K562 (cell line): ENCODE measurements at regions not wholly inside any gene's neighbourhood (a gene's known extent, or its start where the extent isn't known, plus 50 kb on each side); places are given as distances from the start of the nearest gene placed in this dataset.

Experiments used
- ATAC-seq: fragments of 200-7000 bp; cut with Tn5 transposase; 3 replicates; pipeline ENCODE4 v1.9.1; 2020; ENCODE audit warnings: moderate library complexity
- BruUV-seq: library from RNA; stranded (reverse); fragments of 400-500 nt; replicated peaks from 2 replicates; lab custom pipeline; 2021; lab: Mats Ljungman, UMichigan
- CTCF ChIA-PET: fragments of 300-600 bp; formaldehyde crosslinking; extraction: SDS; loops from one replicate; lab custom pipeline; 2021; ENCODE audit warnings: low intra/inter-chr PET ratio; lab: Yijun Ruan, JAX
- POLR2A ChIA-PET: fragments of 300-600, 350-650 bp; sonication (Branson Sonifier 250); formaldehyde crosslinking; extraction: SDS; loops from one replicate; lab custom pipeline; 2021; ENCODE audit warnings: antibody characterized with exemption, inconsistent platforms; lab: Yijun Ruan, JAX
- DNase-seq, 4 experiments: peaks; one replicate each; pipeline versions ENCODE4 v3.0.0 to v3.0.0-alpha.2; 2011 to 2018; ENCODE audit warnings: low spot score in 3 of 4, mixed read lengths in 3 of 4; ENCODE audit errors: extremely low read depth in 1 of 4
- FAIRE-seq: peaks from 2 replicates; lab custom pipeline; 2011; peaks lifted over from hg19 to GRCh38; lab: Jason Lieb, UNC
- H2AFZ ChIP-seq: 2 replicates; pipeline ENCODE4 v1.6.0; 2011; ENCODE audit warnings: low read depth, low read length, control low read depth, inconsistent platforms
- H3K27ac ChIP-seq: fragments of 200-600 bp; 3 replicates; pipeline ENCODE4 v1.8.0; 2011; ENCODE audit warnings: low read depth, mild to moderate bottlenecking, control low read depth, inconsistent platforms, low read length, moderate library complexity, mixed read lengths; ENCODE audit errors: extremely low read depth
- H3K27me3 ChIP-seq, 2 experiments: fragments of 300-600 bp in 1 of 2; 2 replicates in 1 of 2; 3 replicates in 1 of 2; pipeline versions ENCODE4 v1.6.0 to v1.8.0; 2011; ENCODE audit warnings: inconsistent platforms in 2 of 2, low read length in 2 of 2, mild to moderate bottlenecking in 1 of 2, mixed read lengths in 1 of 2, moderate library complexity in 1 of 2; ENCODE audit not compliant: control insufficient read depth in 2 of 2, insufficient read depth in 2 of 2
- H3K36me3 ChIP-seq: fragments of 300-600 bp; 3 replicates; pipeline ENCODE4 v1.8.0; 2011; ENCODE audit warnings: mild to moderate bottlenecking, low read length, inconsistent platforms; ENCODE audit not compliant: control insufficient read depth, insufficient read depth
- H3K4me1 ChIP-seq, 2 experiments: fragments of 200-600 bp in 1 of 2; replicated peaks in 1 of 2; 2 replicates in 1 of 2; 3 replicates in 1 of 2; pipeline versions ENCODE4 v1.5.1 to v1.8.0; 2011; ENCODE audit warnings: inconsistent platforms in 2 of 2, low read length in 2 of 2, mild to moderate bottlenecking in 1 of 2, mixed read lengths in 1 of 2, moderate library complexity in 1 of 2; ENCODE audit not compliant: control insufficient read depth in 2 of 2, insufficient read depth in 2 of 2
- H3K4me2 ChIP-seq: 2 replicates; pipeline ENCODE4 v1.6.1; 2011; ENCODE audit warnings: low read length, control low read depth, inconsistent platforms, mixed read lengths; ENCODE audit not compliant: insufficient read depth
- H3K4me3 ChIP-seq: fragments of 200-600 bp; sonication (generic), shearing (Covaris generic); 2 replicates; pipeline ENCODE4 v1.5.1; 2016; ENCODE audit warnings: control low read depth, inconsistent platforms
- H3K79me2 ChIP-seq: fragments of 200-600 bp; 3 replicates; pipeline ENCODE4 v1.8.0; 2011; ENCODE audit warnings: low read length, inconsistent platforms; ENCODE audit not compliant: control insufficient read depth, insufficient read depth
- H3K9ac ChIP-seq, 2 experiments: 2 replicates each; pipeline versions ENCODE4 v1.6.0 to v1.6.1; 2011; ENCODE audit warnings: low read depth in 2 of 2, low read length in 2 of 2, control low read depth in 1 of 2, inconsistent platforms in 1 of 2, mild to moderate bottlenecking in 1 of 2, mixed read lengths in 1 of 2; ENCODE audit not compliant: insufficient read depth in 1 of 2
- H3K9me1 ChIP-seq: one replicate; pipeline ENCODE4 v1.6.0; 2011; ENCODE audit warnings: inconsistent platforms, mild to moderate bottlenecking, low read length, moderate library complexity; ENCODE audit not compliant: control insufficient read depth, insufficient read depth
- H3K9me3 ChIP-seq: replicated peaks from 2 replicates; pipeline ENCODE4 v1.5.1; 2011; ENCODE audit warnings: low read depth, low read length, inconsistent platforms; ENCODE audit not compliant: control insufficient read depth, insufficient read depth
- H4K20me1 ChIP-seq: replicated peaks from 2 replicates; pipeline ENCODE4 v1.6.1; 2011; ENCODE audit warnings: low read length, inconsistent platforms, mixed read lengths; ENCODE audit not compliant: control insufficient read depth, insufficient read depth
- FOXJ3 ChIP-seq: sonication (generic); formaldehyde crosslinking; IDR thresholded peaks from 2 replicates; pipeline ENCODE4 v1.4.0; 2020; ENCODE audit warnings: mild to moderate bottlenecking, missing genetic modification reagents
- GABPA ChIP-seq: fragments of 200-800 bp; sonication (Bioruptor generic); conservative IDR thresholded peaks from 2 replicates; pipeline ENCODE4 v1.6.1; 2016; ENCODE audit warnings: low read depth, missing genetic modification characterization, missing compliant biosample characterization
- MGA ChIP-seq: fragments of 450-650 bp; IDR thresholded peaks from 2 replicates; pipeline ENCODE4 v1.6.1; 2016; ENCODE audit warnings: mild to moderate bottlenecking, moderate library complexity
- NUFIP1 ChIP-seq: fragments of 450-650 bp; IDR thresholded peaks from 2 replicates; pipeline ENCODE4 v1.6.1; 2018; ENCODE audit not compliant: partially characterized antibody
- SAP30 ChIP-seq: fragments of 200-600 bp; sonication (generic); IDR thresholded peaks from 2 replicates; pipeline ENCODE4 v1.6.1; 2012; ENCODE audit warnings: borderline replicate concordance, low read depth, mild to moderate bottlenecking, moderate library complexity, low read length, control low read depth, inconsistent platforms; ENCODE audit not compliant: insufficient read depth, poor library complexity, severe bottlenecking
- SPI1 ChIP-seq: IDR thresholded peaks from 2 replicates; pipeline ENCODE4 v1.6.1; 2011; ENCODE audit warnings: low read depth, low read length, control low read depth, borderline replicate concordance
- SRF ChIP-seq, 2 experiments: fragments of 250-450, 450-650 bp in 1 of 2; sonication (Bioruptor Pico) in 1 of 2; sonication (generic) in 1 of 2; formaldehyde crosslinking; IDR thresholded peaks; 2 replicates each; pipeline versions ENCODE4 v1.5.0 to v1.5.1; 2020 to 2022; ENCODE audit warnings: mild to moderate bottlenecking in 1 of 2, missing genetic modification reagents in 1 of 2
- WGBS: fragments of 100-300 bp; shearing (Covaris generic); methylation state at CpG from one replicate; pipeline ENCODE4 v1.1.6; 2016; ENCODE audit warnings: low coverage, mixed read lengths; ENCODE audit not compliant: insufficient coverage; ENCODE audit errors: missing lambda C conversion rate; 5-methylcytosine and 5-hydroxymethylcytosine counted together
- in situ Hi-C: fragments of 300-500 bp; cut with MboI; formaldehyde crosslinking; loops from 4 replicates; pipeline ENCODE4 v1.15.0; 2018; ENCODE audit warnings: inconsistent platforms, mixed read lengths
- intact Hi-C: fragments of 100-400 bp; cut with micrococcal nuclease; formaldehyde crosslinking; loops from 2 replicates; pipeline ENCODE4 v1.14.2; 2022

GRCh38 chr13:72259528-72259927 is 392.5 kb upstream of the DACH1 start:
- 0% methylated on average over 3 of the region's 3 CpGs for WGBS
- H2AFZ ChIP-seq = no peak overlapping the region
- H3K4me3 ChIP-seq = no peak overlapping the region
- POLR2A ChIA-PET = no interaction called here
- in situ Hi-C loops (no loop called here), intact Hi-C loops (no loop called here)
- H3K9me1 ChIP-seq = no peaks in the 10 kb centered on the region
- no peaks in the 10 kb centered on the region for H3K79me2 ChIP-seq
- no peak overlapping the region for H3K9ac ChIP-seq
- no peak overlapping the region for H3K27ac ChIP-seq
- FAIRE-seq (no peak), ATAC-seq (no peak), DNase-seq (no peak)
- H3K27me3 ChIP-seq = no peaks in the 10 kb centered on the region
- H3K4me1 ChIP-seq = no peaks in the 10 kb centered on the region
- CTCF ChIA-PET = no interaction called here
- H4K20me1 ChIP-seq = no peaks in the 10 kb centered on the region
- TF ChIP-seq GABPA (tag) (no peak), MGA (no peak), SAP30 (no peak), SRF (CRISPR knock-in tag; IDR thresholded peaks at IDR 0.05) (no peak), NUFIP1 (no peak), FOXJ3 (CRISPR knock-in tag) (no peak), SPI1 (no peak)
- no peaks in the 10 kb centered on the region for H3K36me3 ChIP-seq
- no peak overlapping the region for H3K4me2 ChIP-seq
- BruUV-seq = no TSS peak
- H3K9me3 ChIP-seq = no peaks in the 10 kb centered on the region
